ENCODE measurements at regions not wholly inside any gene's neighbourhood (a gene's known extent, or its start where the extent isn't known, plus 50 kb on each side); places are given as distances from the start of the nearest gene placed in this dataset.
"Not testable (repeated sequence)": the region's sequence is repeated elsewhere in the genome, so short reads cannot be mapped to it uniquely, and the experiment has no call there.

DNA sequence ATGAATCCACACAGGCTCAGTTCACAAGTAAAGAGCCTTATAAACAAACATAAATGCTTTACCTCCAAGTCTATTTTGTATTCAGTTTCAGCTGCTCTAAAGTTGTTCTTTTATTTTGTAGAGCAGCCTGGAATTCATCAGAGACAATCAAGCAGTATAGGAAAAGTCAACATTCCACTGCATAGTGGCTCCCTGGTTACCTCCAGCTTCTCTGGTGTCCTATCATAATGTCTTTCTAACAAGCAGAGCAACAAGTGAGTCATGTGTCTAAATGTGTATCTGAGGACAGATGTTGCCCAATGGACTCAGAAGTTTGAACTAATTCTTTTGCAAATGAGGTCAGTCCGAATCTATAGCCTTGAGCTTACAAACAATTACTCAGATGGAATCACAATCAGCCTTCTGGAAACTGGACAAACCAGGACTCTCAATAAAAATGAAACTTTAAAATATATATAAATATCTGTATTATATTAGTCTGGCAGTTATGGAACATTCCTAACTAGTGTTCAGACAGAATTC lies 292.0 kb upstream of the TOM1L1 start:
- H3K36me3 ChIP-seq, result no peaks in the 10 kb centered on the region
- peaks cover 0 to 7% of the 10 kb centered on the region in 2 donors for H3K9me3 ChIP-seq
- intact Hi-C loops (cut with DNase I), result no loop called here
- no peaks in the 10 kb centered on the region for H3K4me1 ChIP-seq
- H3K4me3 ChIP-seq, result no peak overlapping the region
- no peaks in the 10 kb centered on the region for H3K27me3 ChIP-seq
- DNase-seq (ENCODE audit: low spot score in 2 of 2), result no peak
- no peak overlapping the region for H3K27ac ChIP-seq
- no peak for TF ChIP-seq CTCF (IDR thresholded peaks at IDR 0.05)

GRCh38 chr17:54620399-54620978 lies 280.2 kb upstream of the TOM1L1 start:
- H3K4me3 ChIP-seq, result no peak overlapping the region
- DNase-seq (ENCODE audit: low spot score in 2 of 2), result no peak
- no peak for TF ChIP-seq CTCF (IDR thresholded peaks at IDR 0.05)
- H3K27ac ChIP-seq, result no peak overlapping the region
- intact Hi-C loops (cut with DNase I), result no loop called here
- no peaks in the 10 kb centered on the region for H3K27me3 ChIP-seq
- no peaks in the 10 kb centered on the region for H3K36me3 ChIP-seq
- no peaks in the 10 kb centered on the region for H3K9me3 ChIP-seq
- H3K4me1 ChIP-seq, result no peaks in the 10 kb centered on the region

DNA sequence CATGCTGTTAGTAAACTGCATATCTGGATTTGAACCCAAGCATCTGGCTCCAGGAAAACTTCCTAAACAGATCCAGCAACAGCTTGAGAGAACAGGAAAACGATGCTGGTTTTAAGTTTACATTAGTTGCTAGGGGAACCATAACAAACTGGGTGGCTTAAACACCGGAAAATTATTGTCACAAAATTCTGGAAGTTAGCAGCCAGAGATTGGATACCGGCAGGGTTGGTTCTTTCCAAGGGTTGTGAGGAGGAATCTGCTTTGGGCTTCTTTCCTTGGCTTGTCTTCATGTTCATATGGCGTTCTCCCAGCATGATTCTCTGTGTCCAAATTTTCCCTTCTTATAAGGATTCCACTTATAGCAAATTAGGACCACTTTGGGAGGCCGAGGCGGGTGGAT lies 276.9 kb upstream of the TOM1L1 start:
- intact Hi-C loops (cut with DNase I), result no loop called here
- H3K9me3 ChIP-seq, result no peaks in the 10 kb centered on the region
- no peak for DNase-seq (ENCODE audit: low spot score in 2 of 2)
- no peaks in the 10 kb centered on the region for H3K4me1 ChIP-seq
- no peaks in the 10 kb centered on the region for H3K27me3 ChIP-seq
- no peaks in the 10 kb centered on the region for H3K36me3 ChIP-seq
- TF ChIP-seq CTCF (IDR thresholded peaks at IDR 0.05), result no peak
- H3K27ac ChIP-seq, result no peak overlapping the region
- H3K4me3 ChIP-seq, result no peak overlapping the region

DNA sequence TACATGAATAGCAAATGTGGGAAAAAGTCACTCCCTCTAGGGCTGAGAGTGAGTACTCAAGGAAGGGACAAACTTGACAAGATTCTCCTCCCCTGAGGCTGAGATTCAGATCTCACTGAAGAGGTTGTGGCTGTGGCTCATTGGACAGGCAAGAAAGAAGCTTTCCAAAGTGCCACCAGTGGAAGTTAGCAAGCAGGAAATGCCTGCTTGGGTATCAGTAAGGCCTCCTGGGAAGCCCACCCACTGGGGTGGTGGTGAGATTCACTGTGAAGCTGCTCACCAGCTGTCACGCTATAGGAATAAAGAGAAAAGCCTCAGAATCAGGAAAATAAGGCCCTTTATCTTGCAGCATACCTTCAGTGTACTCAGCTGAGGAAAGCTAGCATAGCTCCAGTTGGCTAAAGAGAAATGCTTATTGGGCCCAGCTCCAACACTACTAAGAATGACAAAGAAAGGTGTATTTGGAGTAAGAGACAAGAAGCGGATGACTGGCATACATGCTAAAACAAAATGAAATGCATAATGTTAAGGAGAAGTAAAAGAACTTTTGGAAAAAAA lies 274.4 kb upstream of the TOM1L1 start:
- no peaks in the 10 kb centered on the region for H3K4me1 ChIP-seq
- intact Hi-C loops (cut with DNase I), result no loop called here
- no peak overlapping the region for H3K27ac ChIP-seq
- H3K36me3 ChIP-seq, result no peaks in the 10 kb centered on the region
- no peak for TF ChIP-seq CTCF (IDR thresholded peaks at IDR 0.05)
- no peak for DNase-seq (ENCODE audit: low spot score in 2 of 2)
- H3K4me3 ChIP-seq, result no peak overlapping the region
- H3K9me3 ChIP-seq, result no peaks in the 10 kb centered on the region
- H3K27me3 ChIP-seq, result no peaks in the 10 kb centered on the region

GRCh38 chr17:54639426-54639825 lies 261.2 kb upstream of the TOM1L1 start:
- H3K36me3 ChIP-seq; H3K27me3 ChIP-seq; H3K4me3 ChIP-seq; intact Hi-C loops (cut with DNase I); H3K27ac ChIP-seq; DNase-seq (ENCODE audit: low spot score in 2 of 2); H3K9me3 ChIP-seq; H3K4me1 ChIP-seq: not testable (repeated sequence)

GRCh38 chr17:54662978-54663876 lies 237.4 kb upstream of the TOM1L1 start:
- DNase-seq (ENCODE audit: low spot score in 2 of 2), result no peak
- Histone ChIP-seq H3K9me3 (no peaks in the 10 kb centered on the region), H3K4me1 (no peaks in the 10 kb centered on the region), H3K27me3 (no peaks in the 10 kb centered on the region), H3K4me3 (no peak overlapping the region), H3K36me3 (no peaks in the 10 kb centered on the region), H3K27ac (no peak overlapping the region)
- intact Hi-C loops (cut with DNase I), result no loop called here
- TF ChIP-seq CTCF (IDR thresholded peaks at IDR 0.05), result no peak
